Esophagus muscularis mucosa (tissue), 4 donors: ENCODE measurements at regions not wholly inside any gene's neighbourhood (a gene's known extent, or its start where the extent isn't known, plus 50 kb on each side); places are given as distances from the start of the nearest gene placed in this dataset.

Source experiments
- EP300 ChIP-seq: sonication (generic); formaldehyde crosslinking; IDR thresholded peaks from one replicate; pipeline ENCODE4 v1.6.1; 2017; ENCODE audit warnings: antibody characterized with exemption
- POLR2A ChIP-seq: fragments of 450-650 bp; IDR thresholded peaks from one replicate; pipeline ENCODE4 v1.6.1; 2017; ENCODE audit warnings: antibody characterized with exemption, moderate library complexity, mild to moderate bottlenecking, low read depth
- POLR2AphosphoS5 ChIP-seq, 2 donors: sonication (generic); formaldehyde crosslinking; IDR thresholded peaks; one replicate each; pipeline ENCODE4 v1.6.1; 2017; ENCODE audit warnings: antibody characterized with exemption in 2 of 2
- TF ChIP-seq, protein P1 (sequence below), 3 experiments: fragments of 200-600 bp in 2 of 3; fragments of 450-650 bp in 1 of 3; sonication (generic) in 2 of 3; IDR thresholded peaks; one replicate each; pipeline ENCODE4 v1.5.1; 2017 to 2019; ENCODE audit warnings: antibody characterized with exemption in 3 of 3, mild to moderate bottlenecking in 2 of 3, moderate library complexity in 1 of 3

DNA sequence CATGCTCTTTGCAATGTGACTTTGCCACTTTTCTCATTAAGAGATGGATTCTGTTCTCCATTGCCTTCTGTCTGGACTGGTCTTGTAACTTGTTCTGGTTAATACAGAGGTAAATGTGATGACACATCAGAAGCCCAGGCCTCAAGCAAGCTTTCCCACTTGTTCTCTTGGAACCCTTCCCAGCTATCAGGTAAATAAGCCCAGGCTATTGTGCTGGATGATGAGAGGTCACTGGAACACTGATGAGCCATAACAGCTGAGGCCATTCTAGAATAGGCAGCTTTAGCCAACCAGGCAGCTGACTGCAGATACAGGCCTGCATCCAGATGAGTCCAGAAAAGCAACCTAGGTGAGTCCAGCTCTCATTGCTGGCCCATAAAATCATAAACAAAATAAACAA lies 1007.0 kb upstream of the ACVR2A start:
- TF ChIP-seq, protein P1, sequence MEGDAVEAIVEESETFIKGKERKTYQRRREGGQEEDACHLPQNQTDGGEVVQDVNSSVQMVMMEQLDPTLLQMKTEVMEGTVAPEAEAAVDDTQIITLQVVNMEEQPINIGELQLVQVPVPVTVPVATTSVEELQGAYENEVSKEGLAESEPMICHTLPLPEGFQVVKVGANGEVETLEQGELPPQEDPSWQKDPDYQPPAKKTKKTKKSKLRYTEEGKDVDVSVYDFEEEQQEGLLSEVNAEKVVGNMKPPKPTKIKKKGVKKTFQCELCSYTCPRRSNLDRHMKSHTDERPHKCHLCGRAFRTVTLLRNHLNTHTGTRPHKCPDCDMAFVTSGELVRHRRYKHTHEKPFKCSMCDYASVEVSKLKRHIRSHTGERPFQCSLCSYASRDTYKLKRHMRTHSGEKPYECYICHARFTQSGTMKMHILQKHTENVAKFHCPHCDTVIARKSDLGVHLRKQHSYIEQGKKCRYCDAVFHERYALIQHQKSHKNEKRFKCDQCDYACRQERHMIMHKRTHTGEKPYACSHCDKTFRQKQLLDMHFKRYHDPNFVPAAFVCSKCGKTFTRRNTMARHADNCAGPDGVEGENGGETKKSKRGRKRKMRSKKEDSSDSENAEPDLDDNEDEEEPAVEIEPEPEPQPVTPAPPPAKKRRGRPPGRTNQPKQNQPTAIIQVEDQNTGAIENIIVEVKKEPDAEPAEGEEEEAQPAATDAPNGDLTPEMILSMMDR (IDR thresholded peaks at IDR 0.05), result no peak
- no peak for TF ChIP-seq EP300
- no peak for TF ChIP-seq POLR2AphosphoS5 (IDR thresholded peaks at IDR 0.05)
- no peak for TF ChIP-seq POLR2A
